ENCODE measurements at regions not wholly inside any gene's neighbourhood (a gene's known extent, or its start where the extent isn't known, plus 50 kb on each side); places are given as distances from the start of the nearest gene placed in this dataset.

GRCh38 chr5:4703931-4704458 lies 436.1 kb upstream of the ADAMTS16 start:
- H3K27me3 Mint-ChIP-seq (ENCODE audit: insufficient read depth), result peaks cover 1% of the 10 kb centered on the region

GRCh38 chr5:4704951-4705350 lies 435.2 kb upstream of the ADAMTS16 start:
- H3K4me1 ChIP-seq (ENCODE audit: control insufficient read depth, insufficient read depth, low read length), result peaks cover 3% of the 10 kb centered on the region
- no peak overlapping the region for H3K9ac ChIP-seq (ENCODE audit: extremely low read depth, low read length, poor library complexity, severe bottlenecking)
- Mint-ChIP-seq H3K36me3 (ENCODE audit: low read depth) (no peaks in the 10 kb centered on the region), H3K4me1 (no peaks in the 10 kb centered on the region), H3K27ac (no peak overlapping the region), H3K9me3 (no peaks in the 10 kb centered on the region), H3K4me3 (no peak overlapping the region), H3K27me3 (ENCODE audit: insufficient read depth) (peaks cover 1% of the 10 kb centered on the region)
- H3K27me3 ChIP-seq (ENCODE audit: control insufficient read depth, insufficient read depth, low read length, poor library complexity, severe bottlenecking), result peaks cover 13% of the 10 kb centered on the region
- no peak for TF ChIP-seq CTCF (conservative IDR thresholded peaks at IDR 0.05)
- no peaks in the 10 kb centered on the region for H3K36me3 ChIP-seq (ENCODE audit: control insufficient read depth, insufficient read depth, low read length)
- no peak overlapping the region for H3K27ac ChIP-seq (ENCODE audit: low read depth, low read length)
- 91 to 94% methylated on average over 3 of the region's 3 CpGs for WGBS, 2 experiments (ENCODE audit: insufficient coverage in 1 of 2, insufficient read length in 1 of 2)
- DNase-seq, result no peak
- no peak overlapping the region for H3K4me3 ChIP-seq (ENCODE audit: low read length)
- H3K9me3 ChIP-seq (ENCODE audit: control insufficient read depth, low read length), result no peaks in the 10 kb centered on the region

More at GRCh38 chr5:4703931-4704458, 436.1 kb upstream of the ADAMTS16 start:
- Mint-ChIP-seq H3K9me3 (no peaks in the 10 kb centered on the region), H3K36me3 (ENCODE audit: low read depth) (no peaks in the 10 kb centered on the region), H3K4me1 (no peaks in the 10 kb centered on the region), H3K27ac (no peak overlapping the region), H3K4me3 (no peak overlapping the region)
- H3K9ac ChIP-seq (ENCODE audit: extremely low read depth, low read length, poor library complexity, severe bottlenecking), result no peak overlapping the region
- H3K36me3 ChIP-seq (ENCODE audit: control insufficient read depth, insufficient read depth, low read length), result no peaks in the 10 kb centered on the region
- no peaks in the 10 kb centered on the region for H3K9me3 ChIP-seq (ENCODE audit: control insufficient read depth, low read length)
- no peak overlapping the region for H3K27ac ChIP-seq (ENCODE audit: low read depth, low read length)
- TF ChIP-seq CTCF (conservative IDR thresholded peaks at IDR 0.05), result no peak
- DNase-seq, result no peak
- no peaks in the 10 kb centered on the region for H3K4me1 ChIP-seq (ENCODE audit: control insufficient read depth, insufficient read depth, low read length)
- peaks cover 13% of the 10 kb centered on the region for H3K27me3 ChIP-seq (ENCODE audit: control insufficient read depth, insufficient read depth, low read length, poor library complexity, severe bottlenecking)
- H3K4me3 ChIP-seq (ENCODE audit: low read length), result no peak overlapping the region
- 80 to 96% methylated on average over 2 to 4 of the region's 4 CpGs for WGBS, 2 experiments (ENCODE audit: insufficient coverage in 1 of 2, insufficient read length in 1 of 2)

DNA sequence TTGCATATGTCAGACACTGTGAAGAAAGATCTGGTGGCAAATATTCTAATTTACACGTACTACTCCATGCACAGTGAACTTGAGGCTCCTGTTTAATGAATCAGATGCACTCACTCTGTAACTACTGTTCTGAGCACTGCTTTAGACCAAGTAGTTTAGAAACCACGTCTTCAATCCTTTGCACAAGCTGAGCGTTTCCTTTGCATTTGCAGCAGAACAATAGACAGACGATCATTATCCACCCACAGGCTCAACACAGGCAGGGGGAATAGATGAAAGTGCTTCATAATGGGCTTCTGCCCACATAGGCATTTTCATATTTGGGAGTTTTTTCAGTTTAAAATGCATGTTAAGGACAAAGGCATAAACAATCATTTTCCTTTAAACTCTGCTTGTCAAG lies 423.3 kb upstream of the ADAMTS16 start:
- Mint-ChIP-seq H3K4me3 (no peak overlapping the region), H3K36me3 (ENCODE audit: low read depth) (no peaks in the 10 kb centered on the region), H3K27me3 (ENCODE audit: insufficient read depth) (no peaks in the 10 kb centered on the region), H3K27ac (no peak overlapping the region), H3K4me1 (no peaks in the 10 kb centered on the region), H3K9me3 (no peaks in the 10 kb centered on the region)
- H3K27me3 ChIP-seq (ENCODE audit: control insufficient read depth, insufficient read depth, low read length, poor library complexity, severe bottlenecking), result no peaks in the 10 kb centered on the region
- no peaks in the 10 kb centered on the region for H3K4me1 ChIP-seq (ENCODE audit: control insufficient read depth, insufficient read depth, low read length)
- WGBS, 2 experiments (ENCODE audit: insufficient coverage in 1 of 2, insufficient read length in 1 of 2), result 55 to 67% methylated on average over 4 of the region's 4 CpGs
- no peak overlapping the region for H3K9ac ChIP-seq (ENCODE audit: extremely low read depth, low read length, poor library complexity, severe bottlenecking)
- H3K36me3 ChIP-seq (ENCODE audit: control insufficient read depth, insufficient read depth, low read length), result no peaks in the 10 kb centered on the region
- no peak overlapping the region for H3K27ac ChIP-seq (ENCODE audit: low read depth, low read length)
- no peaks in the 10 kb centered on the region for H3K9me3 ChIP-seq (ENCODE audit: control insufficient read depth, low read length)
- TF ChIP-seq CTCF (conservative IDR thresholded peaks at IDR 0.05), result no peak
- DNase-seq, result no peak
- no peak overlapping the region for H3K4me3 ChIP-seq (ENCODE audit: low read length)

All from endodermal cell (in vitro differentiated cells).